ENCODE measurements at regions not wholly inside any gene's neighbourhood (a gene's known extent, or its start where the extent isn't known, plus 50 kb on each side); places are given as distances from the start of the nearest gene placed in this dataset.
"Not testable (repeated sequence)": the region's sequence is repeated elsewhere in the genome, so short reads cannot be mapped to it uniquely, and the experiment has no call there.

DNA sequence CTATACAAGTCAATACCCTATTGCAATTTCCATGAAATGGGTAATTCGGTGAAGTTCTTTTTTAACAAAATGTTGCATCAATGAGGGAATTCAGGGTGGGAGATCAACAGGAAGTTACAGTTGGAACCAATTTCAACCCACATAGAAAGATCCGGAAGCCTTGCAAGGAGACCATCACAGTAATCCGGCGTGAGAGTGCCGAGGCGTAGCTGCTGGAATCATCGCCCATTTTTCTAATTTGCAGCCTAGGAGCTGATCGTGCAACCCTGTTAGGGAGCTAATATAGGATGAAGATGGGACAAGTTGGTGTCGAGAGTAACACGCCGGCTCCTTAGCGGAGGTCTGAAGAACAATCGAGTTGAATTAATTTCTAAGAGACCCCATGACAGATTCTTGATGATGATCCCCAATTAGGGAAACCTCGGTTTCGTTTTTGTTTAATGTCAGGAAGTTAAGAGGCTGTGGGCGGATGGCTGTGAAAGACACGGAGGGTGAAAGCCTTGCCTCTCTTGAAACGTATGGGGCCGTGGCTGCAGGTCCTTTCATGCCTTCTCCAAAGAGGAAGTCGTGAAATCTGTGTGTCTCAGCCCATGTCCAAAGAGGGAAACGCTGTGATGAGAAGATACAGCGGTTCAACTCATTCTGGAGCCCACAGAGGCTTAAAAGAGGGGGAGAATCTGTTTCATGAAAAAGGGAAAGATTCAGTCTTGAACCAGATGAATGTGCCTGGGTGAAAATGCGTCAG lies 51.2 kb upstream of the CARD11 start:
- peak; percentile 61 for DNase-seq

GRCh38 chr7:3097734-3098133 lies 54.1 kb upstream of the CARD11 start:
- no peak for DNase-seq

DNA sequence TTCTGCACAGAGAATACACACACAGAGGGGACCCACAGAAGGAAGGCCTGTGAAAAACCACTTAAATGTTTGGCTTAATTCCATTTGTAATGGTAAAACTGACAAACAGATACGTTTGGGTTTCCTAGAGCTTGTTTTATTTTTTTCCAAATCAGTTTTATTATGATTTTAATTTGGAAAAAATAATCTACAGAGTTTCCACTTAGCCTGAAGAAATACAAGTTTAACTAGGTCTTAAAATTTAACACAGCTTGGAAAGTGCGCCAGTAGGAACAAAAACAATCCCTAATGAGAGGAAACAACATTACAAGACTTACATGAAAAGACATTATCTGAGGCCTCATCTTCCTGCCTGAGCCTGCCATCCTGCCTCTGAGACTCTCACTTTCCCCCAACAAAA lies 58.5 kb upstream of the CARD11 start:
- no peak for DNase-seq

GRCh38 chr7:3103614-3104398 lies 60.1 kb upstream of the CARD11 start:
- DNase-seq, result no peak

DNA sequence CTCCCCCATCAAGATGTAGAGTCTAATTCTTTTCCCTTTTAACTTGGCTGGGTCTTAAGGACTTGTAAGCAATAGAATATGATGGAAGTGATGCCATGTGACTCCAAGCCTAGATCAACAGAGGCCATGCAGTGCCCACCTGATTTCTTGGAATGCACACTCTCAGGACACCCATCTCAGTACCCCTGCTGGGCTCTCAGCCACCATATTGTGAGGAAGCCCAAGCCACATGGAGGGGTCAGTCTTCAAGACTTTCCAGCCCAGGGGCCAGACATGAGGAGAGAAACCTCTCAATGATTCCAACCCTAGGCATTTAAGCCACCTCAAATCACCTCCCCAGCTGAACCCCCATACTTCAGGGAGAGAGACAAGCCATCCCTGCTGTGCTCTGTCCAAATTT lies 62.2 kb upstream of the CARD11 start:
- DNase-seq, result no peak

- no peak for DNase-seq
These were observed 62.7 kb upstream of the CARD11 start for GRCh38 chr7:3106361-3106826.

DNA sequence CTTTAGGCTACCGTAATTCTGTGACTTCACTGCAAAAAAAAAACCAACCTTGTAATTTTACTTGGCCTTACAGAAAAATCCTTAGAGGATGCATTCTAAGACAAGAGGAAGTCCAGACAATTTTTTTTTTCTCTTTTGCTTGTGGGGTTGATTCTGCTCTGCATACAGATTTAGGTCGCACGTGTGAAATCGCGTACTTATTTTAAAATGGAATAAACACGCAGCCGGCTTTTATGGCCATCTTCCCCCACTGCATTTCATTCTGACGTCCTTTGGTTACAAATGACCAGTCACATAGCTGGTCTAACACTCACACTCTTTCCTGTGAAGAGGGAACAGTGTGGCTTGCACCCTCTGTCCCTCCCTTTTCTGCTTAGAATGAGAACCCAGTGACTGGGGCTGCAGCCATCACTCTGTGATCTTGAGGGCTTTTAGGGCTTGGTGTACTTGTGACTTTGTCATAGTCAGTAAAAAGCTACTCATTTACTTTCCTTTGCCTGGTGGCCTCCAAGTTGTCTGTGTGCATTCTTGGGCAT lies 63.6 kb upstream of the CARD11 start:
- DNase-seq, result no peak

DNA sequence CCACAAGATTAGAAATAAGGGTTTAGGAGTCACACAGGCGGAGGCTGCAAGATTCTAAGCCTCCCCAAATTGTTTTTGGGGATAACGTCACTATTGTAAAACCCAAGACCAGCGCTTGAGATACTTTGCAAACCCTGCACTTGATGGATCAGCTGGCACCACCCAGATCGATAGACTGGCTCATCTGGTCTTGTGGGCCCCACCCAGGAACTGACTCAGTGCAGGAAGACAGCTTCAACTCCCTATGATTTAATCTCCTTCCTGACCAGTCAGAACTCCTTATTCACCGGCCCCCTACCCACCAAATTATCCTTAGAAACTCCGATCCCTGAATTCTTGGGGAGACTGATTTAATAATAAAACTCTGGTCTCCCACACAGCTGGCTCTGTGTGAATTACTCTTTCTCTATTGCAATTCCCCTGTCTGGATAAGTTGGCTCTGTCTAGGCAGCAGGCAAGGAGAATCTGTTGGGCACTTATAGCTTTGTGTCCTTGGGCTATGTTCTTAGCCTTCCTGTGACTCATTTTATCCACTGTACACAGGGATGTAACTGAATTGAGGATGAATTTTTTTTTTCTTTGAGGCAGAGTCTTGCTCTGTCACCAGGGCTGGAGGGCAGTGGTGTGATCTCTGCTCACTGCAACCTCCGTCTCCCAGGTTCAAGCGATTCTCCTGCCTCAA lies 64.4 kb upstream of the CARD11 start:
- DNase-seq, result no peak

DNA sequence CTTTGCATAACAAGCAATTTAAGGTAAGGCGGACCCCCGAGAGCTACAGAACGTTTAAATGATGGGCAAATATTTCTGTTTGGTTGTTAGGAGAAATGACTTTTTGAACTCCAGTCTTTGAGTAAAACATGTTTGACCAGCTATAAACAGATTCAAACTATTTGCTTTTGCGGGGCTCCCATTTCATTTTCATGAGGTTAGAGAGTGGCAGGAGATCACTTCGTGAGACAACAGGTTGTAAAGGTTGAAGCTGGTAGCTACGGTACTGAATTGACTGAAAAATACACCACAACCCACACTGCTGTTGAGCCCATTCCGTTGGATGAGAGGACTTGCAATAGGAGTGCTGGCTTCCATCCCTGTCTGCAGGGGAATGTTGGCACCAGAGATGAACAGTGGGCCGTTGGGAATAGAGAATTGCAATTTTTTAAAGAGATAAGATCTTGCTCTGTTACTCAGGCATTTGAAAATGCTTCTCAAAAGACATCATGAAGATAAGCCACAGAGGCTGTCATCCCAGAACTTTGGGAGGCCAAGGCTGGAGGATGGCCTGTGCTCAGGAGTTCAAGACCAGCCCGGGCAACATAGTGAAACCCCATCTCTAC lies 65.7 kb upstream of the CARD11 start:
- DNase-seq, result no peak

DNA sequence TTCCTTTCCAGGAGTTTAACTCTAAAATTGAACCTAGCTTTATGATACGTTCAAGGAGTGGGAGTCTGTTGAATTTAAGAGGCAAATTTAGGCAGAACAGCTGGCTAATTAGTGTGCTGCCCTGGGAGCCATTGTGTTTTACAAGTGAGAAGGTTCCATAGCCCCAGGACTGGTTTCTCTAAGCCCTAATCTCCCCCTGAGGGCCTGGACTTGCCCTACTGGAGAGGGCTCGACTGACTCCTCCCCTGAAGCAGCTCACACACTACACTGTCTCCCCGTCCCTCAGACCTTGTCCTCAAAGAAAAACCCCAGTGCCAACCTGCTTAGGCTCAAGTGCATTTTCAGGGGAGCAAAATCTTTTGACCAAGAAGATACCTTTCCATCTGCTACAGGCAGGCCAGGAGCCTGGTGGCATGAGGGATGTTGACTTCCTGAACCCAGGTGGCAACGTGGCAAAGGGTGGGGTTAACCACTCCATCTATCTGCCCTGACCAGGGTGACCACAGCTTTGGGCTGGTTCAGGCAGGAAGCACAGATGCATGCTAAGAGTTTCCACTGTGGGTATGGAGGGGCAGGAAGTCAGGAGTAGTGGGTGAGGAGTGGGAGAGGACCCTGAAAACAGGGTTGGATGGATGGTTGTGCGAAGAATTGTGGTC lies 68.9 kb upstream of the CARD11 start:
- DNase-seq, result peak; percentile 86

DNA sequence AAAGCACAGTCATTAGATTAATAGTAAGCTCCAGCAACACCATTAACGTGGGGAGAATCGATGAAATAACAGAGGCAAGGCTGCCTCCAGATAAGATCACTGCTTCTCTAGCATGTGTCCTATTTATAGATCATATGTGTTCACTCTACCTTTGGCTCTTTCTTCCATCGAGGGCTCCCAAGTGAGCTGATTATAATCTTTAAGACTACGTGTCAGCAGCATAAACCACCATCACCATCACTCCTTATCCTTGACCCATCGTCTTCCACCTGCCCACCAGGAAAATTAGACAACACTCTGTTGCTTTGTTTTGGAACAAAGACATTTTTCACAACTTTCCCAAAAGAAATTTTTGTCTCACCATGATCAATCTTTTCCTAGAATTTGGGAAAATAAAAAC lies 71.2 kb upstream of the CARD11 start:
- no peak for DNase-seq

DNA sequence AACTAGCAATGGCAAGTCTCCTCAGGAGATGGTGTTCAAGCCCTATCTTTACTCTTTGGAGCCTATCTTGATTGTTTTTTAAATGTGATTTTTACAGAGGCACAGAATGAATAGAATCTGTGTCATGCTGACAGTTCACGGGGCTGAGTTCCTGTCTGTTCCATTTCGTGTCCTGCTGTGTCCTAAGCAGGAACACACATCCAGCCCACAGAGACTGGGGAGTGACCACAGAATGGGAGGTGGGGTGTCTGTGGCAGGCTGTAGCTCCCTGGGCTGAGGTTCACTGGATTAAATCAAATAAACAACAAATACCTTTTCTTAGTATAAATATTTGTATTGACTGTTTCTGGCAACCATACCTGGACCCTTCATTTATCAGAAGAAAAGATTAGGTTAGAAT lies 73.4 kb upstream of the CARD11 start:
- DNase-seq, result no peak

DNA sequence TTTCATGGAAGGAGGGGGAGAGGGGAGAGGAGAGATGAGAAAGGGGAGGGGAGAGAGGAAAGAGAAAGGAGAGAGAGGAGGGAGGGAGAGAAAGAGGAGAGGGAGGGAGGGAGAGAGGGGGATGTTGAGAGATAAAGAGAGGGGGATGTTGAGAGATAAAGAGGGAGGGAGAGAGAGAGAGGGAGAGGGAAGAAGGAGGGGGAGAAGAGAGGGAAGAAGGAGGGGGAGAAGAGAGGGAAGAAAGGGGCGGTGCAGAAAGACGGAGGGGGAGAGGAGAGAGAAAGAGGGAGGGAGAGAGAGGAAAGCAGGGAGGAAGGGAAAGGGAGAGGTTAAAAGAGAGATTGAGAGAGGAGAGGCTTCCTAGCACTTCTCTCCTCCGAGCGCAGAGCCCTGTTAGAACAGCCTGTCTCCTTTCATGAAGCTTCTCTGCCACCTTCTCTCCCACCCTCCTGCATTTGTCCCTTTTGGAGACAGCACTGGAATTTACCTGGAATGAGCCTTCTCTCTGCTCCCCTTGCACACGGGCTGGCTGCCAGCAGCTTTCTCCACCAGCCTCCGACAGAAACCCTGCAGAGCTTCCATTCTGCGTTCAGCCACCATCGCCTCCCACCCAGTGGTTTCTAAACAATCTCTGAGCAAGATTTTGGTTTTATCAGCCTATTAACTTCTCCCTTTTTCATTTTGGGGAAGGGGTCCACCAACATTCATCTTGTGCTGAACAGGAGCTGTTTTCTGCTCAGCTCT lies 74.0 kb upstream of the CARD11 start:
- DNase-seq, result peak; percentile 45

- not testable (repeated sequence) for DNase-seq
These were observed 75.8 kb upstream of the CARD11 start for GRCh38 chr7:3119352-3119927.

GRCh38 chr7:3119963-3120362 lies 76.3 kb upstream of the CARD11 start:
- DNase-seq, result no peak

GRCh38 chr7:3120513-3120912 lies 76.8 kb upstream of the CARD11 start:
- DNase-seq, result no peak

- no peak for DNase-seq
These were observed 85.3 kb upstream of the CARD11 start for GRCh38 chr7:3128857-3129490.

DNA sequence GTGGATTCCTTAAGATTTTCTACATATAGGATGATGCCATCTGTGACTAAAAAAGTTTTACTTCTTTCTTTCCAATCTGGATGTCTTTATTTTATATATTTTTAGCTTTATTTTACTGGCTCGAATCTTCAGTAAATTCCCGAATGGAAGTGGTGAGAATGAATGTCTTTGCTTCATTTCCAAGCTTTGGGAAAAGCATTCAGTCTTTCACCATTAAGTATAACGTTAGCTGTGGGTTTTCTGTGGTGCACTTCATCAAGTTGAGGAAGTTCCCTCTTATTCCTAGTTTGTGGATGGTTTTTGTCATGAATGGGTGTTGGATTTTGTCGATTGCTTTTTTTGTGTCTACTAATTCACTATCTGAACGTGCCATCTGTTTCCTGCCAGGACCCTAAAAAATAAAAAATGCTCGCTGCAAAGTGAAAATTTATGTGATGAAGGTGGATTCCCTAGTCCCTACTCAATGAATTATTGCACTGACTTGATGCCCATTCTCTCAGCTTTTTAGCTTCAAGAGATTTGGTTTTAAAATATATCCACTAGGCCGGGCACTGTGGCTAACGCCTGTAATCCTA lies 90.2 kb upstream of the CARD11 start:
- DNase-seq, result no peak

GRCh38 chr7:3134745-3135144 lies 91.1 kb upstream of the CARD11 start:
- DNase-seq, result no peak

DNA sequence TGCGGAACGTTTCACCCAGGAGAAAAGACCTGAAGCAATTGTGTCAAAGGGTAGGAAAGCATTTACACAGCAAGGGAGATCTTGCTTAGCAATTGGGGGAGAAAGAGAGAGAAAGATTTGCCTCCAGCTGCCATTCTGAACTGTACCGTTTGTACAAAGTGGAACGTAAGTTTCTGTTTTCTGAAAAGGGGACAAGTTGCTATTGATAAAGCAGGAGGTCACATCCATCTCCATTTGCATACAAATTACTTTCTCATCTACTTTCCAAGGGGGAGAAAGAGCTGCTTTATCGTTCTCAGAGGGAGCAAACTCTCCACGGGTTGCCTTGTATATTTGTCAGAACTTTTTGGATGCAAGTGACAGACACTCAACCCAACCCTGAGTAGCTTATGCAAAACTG lies 92.0 kb upstream of the CARD11 start:
- no peak for DNase-seq

- no peak for DNase-seq
These were observed 94.5 kb upstream of the CARD11 start for GRCh38 chr7:3138206-3138605.
